ENCODE measurements at regions not wholly inside any gene's neighbourhood (a gene's known extent, or its start where the extent isn't known, plus 50 kb on each side); places are given as distances from the start of the nearest gene placed in this dataset.
"Not testable (repeated sequence)": the region's sequence is repeated elsewhere in the genome, so short reads cannot be mapped to it uniquely, and the experiment has no call there.

DNA sequence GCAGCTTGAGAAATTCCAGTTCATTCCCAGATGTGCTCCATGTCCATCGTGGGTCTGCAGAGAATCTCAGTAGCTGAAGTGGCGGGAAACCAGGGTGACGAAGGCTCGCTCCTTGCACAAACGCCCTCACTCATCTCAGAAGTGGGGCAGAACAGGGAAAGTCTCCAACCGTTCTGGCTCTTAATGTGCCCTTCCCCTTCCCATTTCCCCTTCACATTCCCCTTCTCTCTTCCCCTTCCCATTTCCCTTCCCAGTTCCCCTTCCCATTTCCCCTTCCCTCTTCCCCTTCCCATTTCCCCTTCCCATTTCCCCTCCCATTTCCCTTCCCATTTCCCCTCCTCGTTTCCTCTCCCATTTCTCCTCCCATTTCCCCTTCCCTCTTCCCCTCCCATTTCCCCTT lies 108.5 kb downstream of the OLFM1 start:
- DNase-seq (ENCODE audit: low read depth in 2 of 2) = not testable (repeated sequence)

DNA sequence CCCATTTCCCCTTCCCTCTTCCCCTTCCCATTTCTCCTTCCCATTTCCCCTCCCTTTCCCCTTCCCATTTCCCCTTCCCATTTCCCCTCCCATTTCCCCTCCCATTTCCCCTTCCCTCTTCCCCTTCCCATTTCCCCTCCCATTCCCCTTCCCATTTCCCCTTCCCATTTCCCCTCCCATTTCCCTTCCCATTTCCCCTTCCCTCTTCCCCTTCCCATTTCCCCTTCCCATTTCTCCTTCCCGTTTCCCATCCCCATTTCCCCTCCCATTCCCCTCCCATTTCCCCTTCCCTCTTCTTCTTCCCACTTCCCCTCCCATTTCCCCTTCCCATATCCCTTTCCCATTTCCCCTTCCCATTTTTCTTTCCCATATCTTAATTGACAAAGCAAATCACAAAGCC lies 109.0 kb downstream of the OLFM1 start:
- DNase-seq (ENCODE audit: low read depth in 2 of 2) = no peak

DNA sequence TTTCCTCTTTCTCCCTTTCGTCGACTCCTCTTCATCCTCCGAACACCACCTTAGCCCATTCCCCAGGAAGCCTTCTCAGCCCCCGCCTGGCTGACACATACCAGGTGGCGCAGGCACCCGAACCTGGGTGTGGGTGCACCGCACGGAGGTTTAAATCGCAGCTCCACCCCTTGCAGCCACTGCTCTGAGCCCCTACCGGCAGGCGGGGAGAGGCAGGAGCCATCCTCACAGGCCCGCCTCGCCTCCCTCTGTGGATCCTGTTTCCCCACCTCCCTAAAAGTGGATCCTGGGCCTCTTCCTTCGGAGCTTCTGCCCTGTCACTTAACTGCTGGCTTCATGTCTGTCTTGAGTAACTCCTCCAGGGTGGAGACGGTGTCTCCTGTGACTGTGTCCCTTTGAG lies 110.7 kb downstream of the OLFM1 start:
- no peak for DNase-seq (ENCODE audit: low read depth in 2 of 2)

DNA sequence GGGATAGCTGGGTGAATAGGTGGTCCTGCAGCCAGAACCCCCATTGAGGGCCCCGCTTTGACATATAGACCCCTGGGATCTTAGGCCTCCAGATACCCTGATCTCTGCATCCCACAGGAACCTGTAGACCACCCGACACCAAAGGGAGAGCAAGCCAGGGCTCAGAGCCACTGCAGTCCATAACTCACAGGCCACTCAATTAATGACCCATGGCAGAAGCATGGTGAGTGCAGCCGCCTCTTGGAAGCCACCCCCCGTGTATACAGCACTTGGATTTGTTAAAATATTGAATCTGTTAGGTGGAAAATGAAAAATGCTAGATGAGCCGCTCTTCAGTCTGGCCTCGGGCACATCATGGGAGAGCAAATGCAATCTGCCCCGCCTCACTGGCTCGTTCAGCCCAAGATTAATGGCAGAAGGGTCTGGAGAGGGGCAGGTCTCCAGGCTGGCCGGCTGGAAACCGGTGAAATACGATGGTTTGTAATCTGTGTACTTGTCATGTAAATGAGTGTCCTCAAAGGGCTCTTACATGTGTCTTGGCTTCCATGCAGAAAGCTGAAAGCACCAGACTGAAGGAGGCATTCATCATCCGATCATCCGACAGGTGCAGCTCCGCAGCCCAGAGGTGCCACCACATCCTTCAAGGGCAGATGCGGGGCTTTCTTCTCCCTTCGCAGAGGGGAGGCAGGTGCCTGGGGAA lies 111.3 kb downstream of the OLFM1 start:
- DNase-seq (ENCODE audit: low read depth in 2 of 2) = no peak

DNA sequence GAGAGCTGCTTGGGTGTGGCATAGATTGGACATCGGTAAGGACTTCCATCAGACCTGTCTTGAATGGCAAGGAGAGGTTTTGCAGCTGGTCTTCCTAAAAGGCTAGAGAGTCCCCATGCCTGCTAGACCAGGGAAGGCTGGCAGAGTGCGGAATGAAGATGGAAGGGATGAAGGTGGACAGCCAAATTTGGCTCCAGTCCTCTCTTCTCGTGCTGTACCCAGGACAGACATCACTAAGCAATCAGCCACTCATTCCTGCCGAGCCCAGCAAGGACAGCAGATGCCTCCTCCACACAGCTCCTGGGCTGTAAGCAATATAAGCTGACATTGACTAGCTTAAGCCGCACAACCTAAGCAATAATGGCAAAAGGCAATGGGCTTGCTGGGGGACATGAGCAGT lies 112.0 kb downstream of the OLFM1 start:
- DNase-seq (ENCODE audit: low read depth in 2 of 2) = no peak

DNA sequence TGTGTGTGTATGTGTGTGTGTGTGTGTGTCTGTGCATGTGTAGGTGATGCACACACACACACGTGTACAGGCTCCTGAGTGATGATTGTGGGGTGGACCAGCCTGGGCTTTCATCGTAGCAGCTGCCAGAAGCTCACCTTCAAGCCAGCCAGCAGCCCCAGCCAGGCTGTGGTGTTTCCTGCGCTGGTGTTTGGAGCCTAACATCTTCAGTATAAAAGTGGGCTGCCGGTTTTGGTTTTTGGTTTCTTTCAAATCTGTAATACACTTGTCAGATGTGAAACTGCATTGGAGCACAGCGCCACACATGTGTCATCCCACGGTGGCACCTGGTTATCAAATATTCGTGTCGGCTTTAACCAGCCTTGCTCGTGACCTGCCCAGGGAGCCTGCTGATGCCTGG lies 114.2 kb downstream of the OLFM1 start:
- DNase-seq (ENCODE audit: low read depth in 2 of 2) = no peak

DNA sequence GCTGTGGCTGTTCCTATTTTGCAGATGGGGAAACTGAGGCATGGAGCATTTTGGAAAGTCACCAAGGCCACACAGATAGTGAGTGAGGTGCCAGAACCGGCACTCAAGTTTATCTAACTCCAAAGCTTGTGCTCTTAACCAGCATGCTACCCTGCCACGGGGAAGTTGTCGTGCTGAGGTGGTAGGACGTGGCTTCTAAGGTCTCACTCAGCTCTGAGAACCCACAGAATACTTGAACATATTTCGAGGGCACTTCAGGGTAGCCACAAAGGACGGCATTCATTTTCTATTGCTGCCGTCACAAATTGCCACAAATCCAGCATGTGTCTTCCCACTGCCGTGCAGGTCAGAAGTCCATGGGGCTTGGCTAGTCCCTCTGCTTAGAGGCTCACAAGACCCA lies 116.7 kb downstream of the OLFM1 start:
- DNase-seq (ENCODE audit: low read depth in 2 of 2) = no peak

DNA sequence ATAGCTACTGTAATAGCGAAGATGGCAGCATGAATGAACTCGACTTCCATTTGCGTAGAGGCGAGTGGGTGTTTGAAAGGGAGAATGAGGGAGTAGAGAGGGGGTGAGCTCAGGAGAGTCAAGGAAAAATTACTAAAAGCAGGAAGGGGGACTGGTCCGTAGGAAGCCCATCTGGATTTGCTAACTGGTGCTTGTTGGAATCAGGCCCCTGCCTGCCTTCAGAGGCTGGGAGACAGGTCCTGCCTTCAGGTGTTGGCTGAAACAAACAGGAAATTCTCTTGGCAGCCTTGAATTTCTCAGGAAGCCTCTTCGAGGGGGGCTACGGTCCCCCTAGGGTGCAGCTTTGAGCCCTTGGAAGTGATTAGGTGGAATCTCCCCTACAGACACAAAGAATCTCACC lies 121.7 kb downstream of the OLFM1 start:
- no peak for DNase-seq (ENCODE audit: low read depth in 2 of 2)

DNA sequence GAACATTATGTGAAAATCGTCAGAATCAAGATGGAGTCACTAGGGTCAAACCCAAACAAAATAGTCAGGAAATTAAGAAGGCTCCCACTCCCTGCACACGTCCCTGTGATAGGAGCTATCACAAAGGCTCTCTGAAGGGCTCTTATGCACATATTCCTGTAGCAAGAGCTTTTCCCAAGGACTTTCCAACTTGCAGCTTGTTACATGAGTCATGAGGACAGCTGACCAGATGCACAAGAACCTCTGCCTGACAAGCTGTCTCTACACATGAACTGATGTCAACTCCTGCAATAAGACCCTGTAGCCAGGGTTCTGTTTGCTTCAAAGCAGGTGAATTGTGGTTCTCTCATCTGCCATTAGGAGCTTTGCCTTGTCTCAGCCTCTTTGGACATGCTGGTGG lies 122.4 kb downstream of the OLFM1 start:
- no peak for DNase-seq (ENCODE audit: low read depth in 2 of 2)

DNA sequence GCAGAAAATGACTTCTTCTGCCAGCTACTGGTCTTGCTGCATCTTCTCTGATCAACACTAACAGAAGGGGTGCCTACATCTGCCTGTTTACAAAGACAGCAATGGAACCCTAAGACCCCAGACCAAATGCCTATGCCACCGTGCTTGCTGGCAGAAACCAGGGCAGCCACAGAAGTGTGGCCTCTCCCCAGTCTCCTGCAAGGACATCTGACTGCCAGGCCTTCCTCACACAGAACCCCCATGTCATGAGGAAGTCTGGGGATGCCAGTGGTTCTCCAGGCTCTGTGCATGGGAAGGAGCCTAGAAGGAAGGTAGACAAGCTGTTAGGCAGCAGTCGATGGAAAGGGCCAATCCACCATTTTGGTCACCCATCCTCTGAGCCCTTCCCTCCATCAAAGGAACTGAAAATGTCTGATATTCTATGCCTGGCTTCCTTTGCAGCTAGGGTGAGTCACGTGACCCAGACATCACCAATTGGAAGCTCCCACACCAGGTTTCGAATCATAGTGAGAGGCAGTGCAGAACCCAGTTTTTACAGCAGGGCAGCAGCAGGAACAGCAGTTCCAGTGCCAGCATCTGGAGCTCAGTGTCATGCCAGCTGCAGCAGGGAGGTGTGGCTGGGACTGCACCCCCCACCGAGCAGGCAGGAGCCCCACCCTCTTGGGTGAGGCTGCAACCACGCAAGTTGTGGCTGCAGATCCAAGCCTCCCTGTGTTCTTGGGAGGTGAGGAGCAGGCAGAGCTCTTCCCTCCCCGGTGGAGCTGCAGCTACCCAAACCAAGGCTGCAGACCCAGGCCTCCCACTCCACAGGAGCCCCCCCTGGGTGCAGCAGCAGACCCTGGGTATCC lies 123.4 kb downstream of the OLFM1 start:
- DNase-seq (ENCODE audit: low read depth in 2 of 2) = no peak

DNA sequence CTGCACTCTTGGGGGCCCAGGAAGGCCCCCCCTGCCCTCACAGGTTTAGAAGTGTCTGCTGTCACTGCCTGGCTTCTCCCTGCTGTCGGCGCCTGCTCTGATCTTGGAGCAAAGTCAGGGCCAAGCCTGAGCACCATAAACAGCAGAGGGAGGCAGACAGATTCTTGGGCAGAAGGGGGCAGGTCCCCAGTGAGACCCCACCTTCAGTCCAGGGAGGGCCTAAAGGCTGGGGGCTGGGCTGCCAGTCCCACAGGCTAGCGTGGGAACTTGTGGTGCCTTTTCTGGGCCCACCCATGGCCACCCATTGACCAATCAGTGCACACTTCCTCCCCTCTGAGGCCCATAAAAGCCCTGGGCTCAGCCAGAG lies 124.0 kb downstream of the OLFM1 start:
- no peak for DNase-seq (ENCODE audit: low read depth in 2 of 2)

DNA sequence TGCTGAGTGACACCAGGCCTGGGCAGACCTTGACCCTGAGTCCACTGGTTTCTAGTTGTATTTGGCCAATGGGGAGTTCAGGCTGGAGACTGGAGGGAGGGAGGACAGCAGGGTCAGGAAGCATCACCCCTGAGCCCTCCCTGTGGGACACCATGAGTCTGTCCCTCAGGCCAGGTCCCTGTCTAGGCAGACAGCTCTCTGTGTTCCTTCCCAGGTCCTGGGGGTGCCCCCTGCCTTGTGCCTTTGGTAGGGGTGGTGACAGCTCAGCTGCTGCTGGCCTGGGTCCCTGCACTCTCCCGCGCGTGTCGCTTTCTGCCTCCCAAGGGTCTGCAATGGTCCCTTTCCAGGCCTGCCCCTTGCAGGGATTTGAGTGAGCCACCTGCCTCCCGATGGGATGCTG lies 125.5 kb downstream of the OLFM1 start:
- DNase-seq (ENCODE audit: low read depth in 2 of 2) = no peak

DNA sequence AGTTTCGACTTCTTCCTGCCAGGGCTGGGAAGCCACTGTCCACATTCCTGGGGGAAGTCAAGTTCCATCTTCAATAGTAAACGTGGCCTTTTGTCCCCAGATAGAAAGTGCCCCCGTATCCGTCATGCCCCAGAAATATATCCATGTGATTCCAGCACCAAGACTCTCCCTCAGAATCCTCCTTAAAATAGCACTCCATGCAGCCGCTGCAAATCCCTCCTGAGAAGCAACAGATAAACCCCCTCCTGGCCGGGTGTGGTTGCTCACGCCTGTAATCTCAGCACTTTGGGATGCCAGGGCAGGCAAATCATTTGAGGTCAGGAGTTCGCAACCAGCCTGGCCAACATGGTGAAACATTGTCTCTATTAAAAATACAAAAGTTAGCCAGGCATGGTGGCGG lies 126.1 kb downstream of the OLFM1 start:
- no peak for DNase-seq (ENCODE audit: low read depth in 2 of 2)

DNA sequence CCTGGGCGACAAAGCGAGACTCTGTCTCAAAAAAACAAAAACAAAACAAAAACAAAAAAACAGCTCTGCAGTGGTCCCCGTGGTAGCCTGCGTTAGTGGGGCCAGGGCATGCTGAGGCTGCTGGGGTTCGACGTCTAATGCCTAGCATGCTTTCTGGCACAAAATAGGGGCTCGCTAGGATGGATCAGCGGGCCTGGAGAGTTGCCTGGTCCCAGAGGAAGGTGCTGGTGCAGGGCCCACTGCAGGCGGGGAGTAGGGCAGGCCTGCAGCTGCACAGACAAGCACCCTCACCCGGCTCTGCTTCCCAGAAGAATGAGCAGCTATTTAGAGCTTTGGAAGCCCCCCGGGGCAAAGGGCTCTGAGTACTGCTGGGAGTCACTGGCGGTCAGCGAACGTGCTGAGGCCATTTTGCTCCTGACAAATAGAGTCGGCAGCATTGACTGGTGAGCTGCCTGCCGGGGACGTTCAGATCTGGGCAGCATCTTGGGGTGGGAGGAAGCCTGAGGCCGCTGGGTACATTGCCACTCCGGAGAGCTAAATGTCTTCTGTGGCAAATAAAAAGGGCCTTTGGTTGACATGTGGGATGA lies 126.7 kb downstream of the OLFM1 start:
- no peak for DNase-seq (ENCODE audit: low read depth in 2 of 2)

DNA sequence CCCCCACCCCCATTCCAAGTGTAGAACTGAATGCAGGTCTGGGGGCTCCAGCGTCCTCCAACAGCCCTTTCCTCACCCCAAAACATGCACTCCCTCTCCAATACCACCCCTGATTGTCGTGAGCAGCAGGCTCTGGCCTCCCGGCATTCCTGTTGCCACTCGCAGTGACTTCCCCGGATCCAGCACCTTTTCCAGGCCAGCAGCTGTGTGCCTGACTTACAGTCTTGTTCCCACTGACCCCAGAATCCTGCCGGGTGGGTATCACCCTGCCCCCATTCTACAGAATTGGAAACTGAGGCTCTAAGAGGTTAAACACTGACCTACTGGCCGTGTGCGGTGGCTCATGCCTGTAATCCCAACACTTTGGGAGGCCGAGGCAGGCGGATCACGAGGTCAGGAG lies 127.2 kb downstream of the OLFM1 start:
- DNase-seq (ENCODE audit: low read depth in 2 of 2) = no peak

DNA sequence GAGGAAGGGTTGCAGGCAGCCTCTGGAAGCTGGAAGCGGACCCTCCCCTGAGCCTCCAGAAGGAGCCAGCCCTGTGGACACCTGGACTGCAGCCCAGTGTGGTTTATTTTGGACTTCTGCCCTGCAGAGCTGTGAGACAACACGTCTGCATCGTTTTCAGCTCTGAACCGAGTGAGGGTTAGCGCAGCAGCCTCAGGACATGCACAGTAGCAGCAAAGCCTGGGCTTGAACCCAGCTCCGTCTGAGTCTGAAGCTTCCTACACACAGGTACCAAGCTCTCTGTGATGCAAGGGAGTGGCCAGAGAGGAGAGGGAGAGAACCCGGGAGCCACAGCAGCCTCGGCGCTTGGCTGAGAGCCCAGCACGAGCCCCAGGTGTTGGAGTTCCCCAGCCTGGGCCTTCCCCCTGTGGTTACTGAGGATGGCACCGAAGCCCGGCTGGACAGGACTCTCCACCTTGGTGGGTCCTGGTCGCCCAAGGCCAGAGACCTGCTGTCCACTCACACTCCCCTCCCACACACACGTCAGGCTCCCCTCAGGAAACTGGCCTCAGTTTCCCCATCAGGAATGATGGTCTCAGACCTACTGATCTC lies 128.2 kb downstream of the OLFM1 start:
- no peak for DNase-seq (ENCODE audit: low read depth in 2 of 2)

DNA sequence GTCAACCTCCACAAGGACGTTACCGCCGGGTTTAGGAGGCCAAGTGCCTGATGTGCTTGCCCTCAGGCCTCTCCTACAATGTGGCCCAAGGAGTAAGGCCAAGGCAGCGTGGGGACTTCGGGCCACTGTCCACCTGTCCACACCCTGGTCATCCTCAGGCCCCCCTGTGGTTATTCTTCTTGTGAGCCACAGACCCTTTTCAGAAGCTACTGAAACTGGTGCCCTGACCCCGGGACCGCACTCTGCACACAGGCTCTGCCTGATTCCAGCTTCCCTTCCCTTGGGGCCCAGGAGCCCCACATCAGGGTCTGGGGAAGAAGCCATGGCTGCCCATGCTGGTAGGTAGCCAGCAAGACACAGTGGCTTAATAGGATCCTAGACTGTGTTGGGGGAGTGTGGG lies 128.8 kb downstream of the OLFM1 start:
- DNase-seq (ENCODE audit: low read depth in 2 of 2) = no peak

DNA sequence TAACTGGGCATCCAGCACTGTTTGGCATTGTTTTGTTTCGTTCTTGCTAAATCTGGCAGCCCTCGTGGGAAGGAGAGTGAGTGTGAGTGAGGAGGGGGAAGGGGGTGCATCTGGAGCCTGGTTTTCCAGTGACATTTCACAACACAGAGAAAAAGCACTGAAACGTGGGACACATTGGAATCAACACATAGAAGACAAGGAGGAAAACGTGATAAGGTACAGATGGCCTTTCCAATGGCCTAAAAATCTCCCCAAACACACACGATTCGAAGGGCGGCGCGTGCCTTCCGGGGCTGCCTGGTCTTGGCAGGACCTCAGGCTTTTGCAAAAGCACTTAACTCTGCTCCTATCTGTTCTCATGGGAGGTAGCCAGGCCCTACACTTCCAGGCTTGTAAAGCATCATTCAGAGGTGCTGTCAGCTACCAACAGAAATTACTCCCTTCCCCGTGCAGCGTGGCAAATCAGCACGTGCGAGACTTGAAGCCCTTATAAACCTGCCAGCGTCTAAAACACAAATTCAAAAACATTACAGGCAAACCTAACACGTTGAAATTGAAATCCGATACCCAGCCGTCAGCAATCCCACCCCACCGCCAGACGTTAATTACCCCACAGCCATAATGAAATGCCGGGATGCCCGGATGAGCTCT lies 129.4 kb downstream of the OLFM1 start:
- no peak for DNase-seq (ENCODE audit: low read depth in 2 of 2)

DNA sequence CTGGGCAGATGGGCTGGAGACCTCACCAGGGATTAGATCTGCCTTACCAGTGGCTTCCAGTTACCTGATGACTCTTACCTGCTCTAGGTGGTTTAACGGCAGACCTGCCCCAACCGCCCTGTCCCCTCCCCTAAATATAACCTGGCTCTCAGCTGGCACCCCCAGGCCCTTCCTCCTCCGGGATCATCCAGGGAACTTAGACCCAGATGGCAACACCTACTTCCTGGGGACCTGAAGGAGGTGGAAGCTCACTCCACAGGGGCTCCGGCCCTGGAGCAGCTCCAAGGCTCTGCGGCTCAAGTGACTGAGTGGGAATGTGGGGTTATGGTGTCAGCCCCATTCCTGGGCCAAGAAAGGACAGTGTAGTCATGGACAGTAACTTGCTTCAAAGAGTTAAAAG lies 130.4 kb downstream of the OLFM1 start:
- DNase-seq (ENCODE audit: low read depth in 2 of 2) = no peak

DNA sequence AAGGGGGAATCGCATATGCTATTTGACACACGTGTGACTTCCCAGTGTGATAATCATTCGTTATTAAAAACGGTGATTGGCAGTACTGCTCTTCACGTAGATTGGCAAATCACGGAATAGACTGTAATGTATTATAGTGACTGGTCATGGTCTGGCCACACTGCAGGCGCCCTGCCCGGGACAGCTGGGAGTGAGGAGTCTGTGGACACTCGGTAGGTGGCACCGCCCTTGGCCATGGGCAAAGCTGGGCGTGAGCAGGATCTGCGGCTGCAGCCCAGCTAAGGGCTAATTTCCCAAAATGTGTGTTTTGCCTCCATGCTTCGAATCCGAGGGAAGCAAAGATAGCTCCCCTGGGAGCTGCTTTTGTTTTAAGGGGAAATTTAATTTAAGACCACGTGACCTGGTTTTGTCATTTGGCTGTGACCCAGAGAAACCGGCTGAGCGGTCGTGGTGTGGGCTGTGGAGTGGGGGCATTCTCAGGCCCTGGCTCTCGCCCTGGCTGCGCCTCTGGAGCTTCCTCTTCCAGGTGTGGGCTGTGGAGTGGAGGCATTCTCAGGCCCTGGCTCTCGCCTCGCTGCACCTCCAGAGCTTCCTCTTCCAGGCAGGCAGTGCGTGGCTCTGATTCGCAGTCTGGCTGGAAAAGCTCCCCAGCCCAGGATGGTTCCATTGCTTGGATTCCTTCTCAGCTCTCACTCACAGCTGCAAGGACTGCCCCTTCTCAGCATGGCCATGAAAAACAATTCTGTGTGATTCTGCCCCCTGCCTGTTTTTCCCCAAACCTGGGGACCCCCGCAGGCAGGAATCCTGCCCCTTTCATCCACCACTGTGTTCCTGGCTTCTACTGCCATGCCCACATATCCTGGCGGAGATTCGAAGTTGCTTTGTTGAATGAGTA lies 131.1 kb downstream of the OLFM1 start:
- DNase-seq (ENCODE audit: low read depth in 2 of 2) = no peak
